ENCODE measurements at regions not wholly inside any gene's neighbourhood (a gene's known extent, or its start where the extent isn't known, plus 50 kb on each side); places are given as distances from the start of the nearest gene placed in this dataset.

GRCh38 chr13:65300220-65300619, 1929.9 kb downstream of the PCDH9 start:
- DNase-seq (ENCODE audit: extremely low spot score, unreplicated experiment): no peak
- no peak for TF ChIP-seq CTCF (IDR thresholded peaks at IDR 0.05)
- Mint-ChIP-seq H3K9me3 (ENCODE audit: unreplicated experiment) (no peaks in the 10 kb centered on the region), H3K4me1 (ENCODE audit: unreplicated experiment) (no peaks in the 10 kb centered on the region), H3K27ac (ENCODE audit: unreplicated experiment) (no peak overlapping the region), H3K4me3 (ENCODE audit: unreplicated experiment) (no peak overlapping the region), H3K27me3 (ENCODE audit: unreplicated experiment) (no peaks in the 10 kb centered on the region), H3K36me3 (ENCODE audit: unreplicated experiment) (no peaks in the 10 kb centered on the region)

- Mint-ChIP-seq H3K27ac (ENCODE audit: unreplicated experiment) (no peak overlapping the region), H3K9me3 (ENCODE audit: unreplicated experiment) (no peaks in the 10 kb centered on the region), H3K36me3 (ENCODE audit: unreplicated experiment) (no peaks in the 10 kb centered on the region), H3K27me3 (ENCODE audit: unreplicated experiment) (no peaks in the 10 kb centered on the region), H3K4me3 (ENCODE audit: unreplicated experiment) (no peak overlapping the region), H3K4me1 (ENCODE audit: unreplicated experiment) (peaks cover 10% of the 10 kb centered on the region)
- no peak for TF ChIP-seq CTCF (IDR thresholded peaks at IDR 0.05)
- DNase-seq (ENCODE audit: extremely low spot score, unreplicated experiment): no peak
Measured at GRCh38 chr13:65293530-65294198, 1936.5 kb downstream of the PCDH9 start.

- no peak for DNase-seq (ENCODE audit: extremely low spot score, unreplicated experiment)
- no peak overlapping the region for H3K27ac Mint-ChIP-seq (ENCODE audit: unreplicated experiment)
- peaks cover 10% of the 10 kb centered on the region for H3K4me1 Mint-ChIP-seq (ENCODE audit: unreplicated experiment)
- H3K27me3 Mint-ChIP-seq (ENCODE audit: unreplicated experiment): no peaks in the 10 kb centered on the region
- no peak overlapping the region for H3K4me3 Mint-ChIP-seq (ENCODE audit: unreplicated experiment)
- no peaks in the 10 kb centered on the region for H3K36me3 Mint-ChIP-seq (ENCODE audit: unreplicated experiment)
- TF ChIP-seq CTCF (IDR thresholded peaks at IDR 0.05): peak; percentile 24
- no peaks in the 10 kb centered on the region for H3K9me3 Mint-ChIP-seq (ENCODE audit: unreplicated experiment)
Measured at GRCh38 chr13:65292488-65292901, 1937.6 kb downstream of the PCDH9 start.

GRCh38 chr13:65287405-65287804, 1942.7 kb downstream of the PCDH9 start:
- DNase-seq (ENCODE audit: extremely low spot score, unreplicated experiment): no peak
- H3K4me3 Mint-ChIP-seq (ENCODE audit: unreplicated experiment): no peak overlapping the region
- H3K36me3 Mint-ChIP-seq (ENCODE audit: unreplicated experiment): peaks cover 2% of the 10 kb centered on the region
- H3K9me3 Mint-ChIP-seq (ENCODE audit: unreplicated experiment): peaks cover 13% of the 10 kb centered on the region
- no peak overlapping the region for H3K27ac Mint-ChIP-seq (ENCODE audit: unreplicated experiment)
- TF ChIP-seq CTCF (IDR thresholded peaks at IDR 0.05): no peak
- H3K27me3 Mint-ChIP-seq (ENCODE audit: unreplicated experiment): no peaks in the 10 kb centered on the region
- peaks cover 3% of the 10 kb centered on the region for H3K4me1 Mint-ChIP-seq (ENCODE audit: unreplicated experiment)

- Mint-ChIP-seq H3K36me3 (ENCODE audit: unreplicated experiment) (peaks cover 4% of the 10 kb centered on the region), H3K4me1 (ENCODE audit: unreplicated experiment) (no peaks in the 10 kb centered on the region), H3K4me3 (ENCODE audit: unreplicated experiment) (no peak overlapping the region), H3K9me3 (ENCODE audit: unreplicated experiment) (peaks cover 13% of the 10 kb centered on the region), H3K27me3 (ENCODE audit: unreplicated experiment) (no peaks in the 10 kb centered on the region), H3K27ac (ENCODE audit: unreplicated experiment) (no peak overlapping the region)
- no peak for DNase-seq (ENCODE audit: extremely low spot score, unreplicated experiment)
- no peak for TF ChIP-seq CTCF (IDR thresholded peaks at IDR 0.05)
Measured at GRCh38 chr13:65275838-65276630, 1954.1 kb downstream of the PCDH9 start.
